GM21529 (cell line): ENCODE measurements at regions not wholly inside any gene's neighbourhood (a gene's known extent, or its start where the extent isn't known, plus 50 kb on each side); places are given as distances from the start of the nearest gene placed in this dataset.

Experiments
- ATAC-seq: cut with Tn5 transposase; IDR thresholded peaks from one replicate; pipeline ENCODE4 v1.9.1; 2021; ENCODE audit not compliant: unreplicated experiment

DNA sequence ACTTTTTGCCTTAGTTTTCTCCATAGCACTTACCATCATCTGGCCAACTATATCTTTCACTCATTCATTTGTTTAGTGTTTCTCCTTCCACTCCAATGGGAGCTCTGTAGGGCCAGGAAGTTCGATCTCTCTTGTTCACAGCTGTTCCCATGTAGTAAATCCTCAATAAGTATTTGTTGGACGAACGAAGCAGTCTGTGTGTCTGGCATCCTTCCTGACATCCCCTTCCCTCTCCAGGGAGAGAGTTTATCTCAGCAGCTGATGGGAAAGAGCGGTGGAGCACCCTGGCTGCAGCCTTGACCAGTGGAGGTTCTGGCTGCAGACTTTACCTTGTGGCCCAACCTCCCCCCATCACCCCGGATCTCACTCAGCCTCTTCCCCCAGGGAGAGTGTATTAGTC, 141.7 kb downstream of the CHST1 start:
- no peak for ATAC-seq

DNA sequence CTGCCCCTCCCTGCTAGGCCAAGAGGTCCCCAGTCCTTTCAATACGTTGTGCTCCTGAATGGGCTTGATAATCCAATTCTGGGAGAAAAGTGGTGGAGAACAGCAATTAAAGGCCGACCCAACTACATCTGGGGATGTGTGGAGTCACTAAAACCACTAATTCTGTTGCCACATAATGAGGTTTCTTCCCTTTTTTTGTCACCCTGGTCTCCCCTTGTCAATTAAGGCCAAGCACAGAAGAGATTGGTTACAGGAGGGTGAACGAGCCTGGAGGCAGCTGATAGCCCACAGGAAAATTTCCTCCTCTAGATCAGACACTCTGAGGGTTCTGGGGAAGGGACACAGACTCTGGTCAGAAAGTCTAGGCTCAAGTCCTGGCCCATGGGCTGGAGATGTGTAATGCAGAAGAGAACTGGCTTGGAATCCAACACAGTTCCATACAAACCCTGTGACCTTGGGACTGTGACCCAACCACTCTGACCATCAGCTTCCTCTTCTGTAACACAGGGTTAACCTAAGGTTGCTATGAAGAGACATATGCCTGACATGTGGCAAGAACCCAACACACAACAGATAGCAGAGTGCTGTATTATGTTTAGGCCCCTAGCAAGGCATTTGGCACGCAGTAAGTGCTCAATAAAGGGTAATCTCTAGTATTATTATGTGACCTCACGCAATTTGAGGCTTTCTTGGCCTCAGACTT, 146.4 kb downstream of the CHST1 start:
- ATAC-seq = no peak

DNA sequence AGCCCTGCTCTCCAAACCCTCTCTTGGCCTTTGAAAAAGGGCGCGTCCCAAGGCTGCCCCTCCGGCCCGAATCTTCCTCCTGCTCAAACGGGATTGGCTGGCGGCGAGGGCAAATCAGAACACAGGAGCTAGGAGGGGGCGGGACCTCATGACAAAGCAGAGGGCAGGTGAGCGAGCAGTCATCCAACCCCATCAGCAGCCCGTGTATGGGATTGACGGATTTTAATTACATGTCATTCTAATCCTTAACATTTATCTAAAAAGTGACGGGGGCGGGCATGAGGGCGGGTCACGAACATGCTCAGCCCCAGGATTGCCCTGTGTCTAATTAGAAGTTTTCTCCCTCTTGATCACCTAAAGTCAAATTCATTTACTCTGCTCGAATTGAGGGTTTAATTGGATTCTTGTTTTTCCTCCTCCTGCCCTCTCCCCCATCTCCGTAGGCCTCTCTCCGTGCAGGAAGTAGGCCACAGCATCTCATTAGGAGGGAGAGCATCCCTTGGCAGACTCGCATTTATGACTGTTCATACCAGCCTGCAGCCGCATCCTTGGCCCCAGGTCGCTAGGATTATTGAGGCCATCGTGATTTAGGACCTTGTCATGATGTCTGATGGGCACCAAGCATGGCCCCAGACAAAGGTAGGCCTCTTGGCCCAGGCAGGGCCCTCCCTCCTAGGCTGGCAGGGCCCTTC, 147.1 kb downstream of the CHST1 start:
- no peak for ATAC-seq

DNA sequence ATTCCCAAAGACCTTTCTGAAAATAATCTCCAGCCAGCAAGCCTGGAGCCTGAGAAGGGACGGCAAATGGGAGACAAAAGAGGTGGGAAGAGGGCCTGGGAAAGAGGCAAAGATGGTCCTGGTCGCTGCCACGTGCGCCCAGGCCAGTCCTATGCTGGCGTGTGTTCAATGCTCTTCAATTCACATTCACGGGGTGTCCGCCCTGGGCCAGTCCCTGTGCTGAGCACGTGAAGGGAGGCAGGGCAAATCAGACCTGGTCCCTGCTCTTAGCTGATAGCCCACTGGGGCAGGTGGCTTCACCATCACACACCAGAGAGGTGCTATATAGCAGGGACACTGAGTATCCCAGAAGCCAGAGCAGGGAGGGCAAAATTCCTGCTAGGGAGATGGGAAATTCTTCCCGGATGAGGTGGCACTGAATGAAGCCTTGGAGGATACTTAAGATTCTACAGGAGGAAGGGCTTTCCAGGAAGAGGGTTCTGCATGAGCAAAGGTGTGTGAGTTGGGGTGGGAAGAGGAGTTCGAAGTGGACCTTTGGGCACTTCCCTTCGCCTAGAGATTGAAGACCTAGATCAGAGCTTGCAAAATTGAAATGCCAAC, 148.2 kb downstream of the CHST1 start:
- ATAC-seq = no peak

GRCh38 chr11:45513821-45514340, 151.5 kb downstream of the CHST1 start:
- no peak for ATAC-seq

GRCh38 chr11:45512471-45513148, 152.8 kb downstream of the CHST1 start:
- no peak for ATAC-seq

- no peak for ATAC-seq
Measured at GRCh38 chr11:45511566-45511965, 153.9 kb downstream of the CHST1 start.

DNA sequence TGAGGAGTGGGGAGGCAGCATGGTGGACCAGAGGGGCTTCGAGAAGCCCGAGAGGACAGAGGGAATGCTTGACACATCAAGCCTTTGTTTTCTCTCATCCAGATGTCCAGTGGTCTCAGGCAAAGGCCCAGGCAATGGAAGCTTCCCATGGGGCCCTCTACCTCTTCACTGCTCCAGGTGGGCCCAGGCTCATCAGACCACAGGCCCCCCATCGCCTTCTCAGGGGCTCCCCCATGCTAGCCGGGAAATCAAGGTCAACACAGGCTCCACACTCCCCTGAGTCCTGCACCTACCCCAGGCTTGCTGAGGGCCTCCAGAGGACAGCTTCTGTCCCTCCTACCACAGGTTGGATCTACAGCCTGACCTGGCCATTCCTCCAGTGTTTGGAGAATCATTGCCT, 157.5 kb downstream of the CHST1 start:
- ATAC-seq = no peak

DNA sequence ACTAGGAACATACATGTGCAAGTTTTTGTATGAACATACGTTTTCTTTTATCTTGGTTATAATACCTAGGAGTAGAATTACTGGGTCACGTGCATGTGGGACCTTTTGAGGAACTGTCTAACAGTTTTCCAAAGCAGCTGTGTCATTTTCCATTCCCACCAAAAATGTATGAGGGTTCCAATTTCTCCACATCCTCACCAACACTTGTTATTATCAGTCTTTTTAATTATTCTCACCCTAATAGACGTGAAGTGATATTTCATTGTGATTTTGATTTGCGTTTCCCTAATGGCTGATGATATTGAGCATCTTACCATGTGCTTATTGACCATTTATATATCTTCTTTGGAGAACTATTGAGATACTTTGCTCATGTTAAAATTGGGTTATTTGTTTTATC, 162.1 kb downstream of the CHST1 start:
- no peak for ATAC-seq

DNA sequence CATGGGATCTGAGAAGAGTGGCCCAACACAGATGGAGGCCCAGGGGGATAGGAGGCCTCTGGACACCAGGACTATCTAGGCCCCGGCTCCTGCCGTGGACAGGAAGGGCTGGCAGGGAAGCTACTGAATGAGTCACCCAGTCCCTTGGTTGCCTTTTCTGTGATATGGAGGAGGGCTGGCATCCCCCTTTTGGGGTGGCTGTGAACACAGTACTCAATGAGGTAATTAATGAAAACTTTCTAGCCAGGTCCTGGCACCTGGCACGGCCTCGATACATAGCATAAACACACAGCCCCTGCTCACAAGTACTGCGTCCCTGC, 163.2 kb downstream of the CHST1 start:
- no peak for ATAC-seq

- ATAC-seq = no peak
Measured at GRCh38 chr11:45501392-45502225, 163.8 kb downstream of the CHST1 start.

DNA sequence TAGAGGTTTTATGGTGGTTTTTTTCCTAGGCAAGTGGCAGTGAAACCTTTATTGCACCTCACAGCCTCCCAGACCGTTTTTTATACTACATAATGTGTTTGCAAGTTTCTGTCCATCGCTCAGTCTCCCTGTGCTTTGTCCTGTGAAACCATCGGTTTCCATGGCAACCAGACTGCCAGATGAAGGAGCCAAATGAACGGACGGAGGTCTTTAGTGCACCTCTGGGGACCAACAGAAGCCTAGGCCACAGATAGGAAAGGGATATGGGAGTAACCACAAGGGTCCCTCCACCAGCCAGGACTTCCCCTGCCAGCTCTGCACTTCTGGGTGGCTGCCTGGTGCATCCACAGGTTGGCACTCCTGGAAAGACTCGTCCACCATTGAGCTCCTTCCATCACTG, 165.0 kb downstream of the CHST1 start:
- no peak for ATAC-seq

GRCh38 chr11:45494738-45495137, 170.7 kb downstream of the CHST1 start:
- ATAC-seq = no peak

DNA sequence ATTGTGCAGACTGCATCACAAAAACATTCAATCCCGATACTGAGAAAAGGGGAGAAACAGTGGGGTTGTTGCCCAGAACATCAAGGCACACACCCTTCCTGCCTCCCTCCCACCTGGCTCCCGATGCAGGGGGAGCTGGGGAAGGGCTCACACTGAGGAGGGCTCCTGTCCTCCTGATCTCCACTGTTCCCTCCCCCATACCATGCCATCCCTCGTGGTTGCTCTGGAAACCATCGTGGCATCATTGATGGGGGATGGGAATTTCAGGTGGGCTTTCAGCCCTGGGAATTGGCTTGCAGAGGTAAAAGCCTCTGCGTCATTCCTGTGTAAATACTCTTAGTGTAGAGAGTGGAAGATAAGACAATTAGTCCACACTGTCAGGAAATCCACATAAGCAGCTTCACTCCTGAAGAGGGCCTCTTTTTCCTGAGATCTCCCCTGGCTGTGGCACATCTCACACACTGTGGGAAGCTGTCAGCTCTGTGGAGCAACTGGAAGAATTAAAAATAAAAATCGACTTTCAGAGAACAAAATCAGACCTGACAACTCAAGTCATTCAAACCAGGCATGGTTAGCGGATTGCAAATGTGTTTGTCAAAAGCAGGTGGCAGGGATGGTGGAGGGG, 176.0 kb downstream of the CHST1 start:
- no peak for ATAC-seq

DNA sequence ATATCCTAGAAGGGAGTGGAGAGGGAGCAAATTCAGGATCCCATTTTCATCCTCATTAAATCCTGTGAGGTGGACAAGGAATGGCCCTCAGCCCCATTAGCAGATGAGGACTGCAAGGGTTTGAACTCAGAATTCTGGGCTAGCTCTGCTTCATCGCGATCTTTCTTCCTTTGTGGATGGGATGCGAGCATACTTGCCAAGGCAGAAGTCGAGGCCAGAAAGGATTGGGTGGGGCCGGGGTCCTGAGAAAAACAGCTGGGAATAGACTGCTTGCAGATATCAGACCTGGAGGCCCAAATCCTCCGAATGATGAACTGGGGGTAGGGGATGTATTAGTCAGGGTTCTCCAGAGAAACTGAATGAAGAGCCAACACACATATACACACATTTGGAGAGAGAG, 179.0 kb downstream of the CHST1 start:
- no peak for ATAC-seq

DNA sequence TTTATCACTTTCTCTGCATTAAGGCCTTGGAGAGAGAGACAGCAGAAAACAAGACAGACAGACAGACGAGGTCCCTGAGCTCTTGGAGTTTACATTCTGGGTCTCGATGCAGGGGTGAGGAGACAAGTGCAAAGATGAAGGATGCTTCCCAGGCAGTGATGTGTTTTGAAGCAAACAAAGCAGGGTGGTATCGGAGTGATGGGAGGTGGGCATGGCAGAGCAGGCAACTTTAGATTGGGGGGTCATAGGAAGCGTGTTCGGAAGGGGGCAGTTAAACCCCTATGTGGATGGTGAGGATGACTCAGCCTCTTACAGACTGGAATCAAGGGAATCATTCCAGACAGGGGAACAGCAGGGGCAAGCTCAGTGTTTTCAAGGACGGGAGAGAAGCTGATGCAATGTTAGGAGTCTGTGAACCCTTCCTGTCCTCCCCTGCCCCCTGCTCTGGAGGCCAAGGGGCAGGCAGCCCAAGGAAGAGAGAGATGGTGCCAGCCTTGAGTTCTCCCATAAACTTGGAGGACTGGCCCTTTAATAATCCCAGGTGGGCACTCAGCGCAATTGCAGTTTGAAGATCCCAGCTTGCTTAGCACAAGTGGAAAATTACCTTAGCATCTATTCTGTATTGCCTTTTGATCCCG, 180.2 kb downstream of the CHST1 start:
- ATAC-seq = no peak

- ATAC-seq = no peak
Measured at GRCh38 chr11:45484326-45484883, 181.0 kb downstream of the CHST1 start.

DNA sequence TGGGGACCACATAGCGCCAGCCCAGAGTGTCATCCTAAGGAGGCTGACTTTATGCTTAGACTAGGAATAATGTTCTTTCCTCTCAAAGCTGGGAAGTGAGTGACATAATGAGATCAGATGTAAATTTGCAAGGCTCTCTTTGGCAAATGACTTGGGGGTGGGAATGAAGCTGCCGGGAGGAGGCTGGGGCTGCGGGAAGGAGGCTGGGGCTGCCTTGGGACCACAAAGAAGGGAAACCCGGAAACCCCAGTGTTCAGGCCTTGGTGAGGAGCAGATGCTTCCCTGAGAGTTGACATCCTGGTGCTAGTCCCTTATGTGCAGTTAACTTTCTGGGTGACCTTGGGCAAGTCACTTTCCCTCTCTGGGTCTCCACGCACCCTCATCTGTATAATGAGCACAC, 182.0 kb downstream of the CHST1 start:
- ATAC-seq = no peak

DNA sequence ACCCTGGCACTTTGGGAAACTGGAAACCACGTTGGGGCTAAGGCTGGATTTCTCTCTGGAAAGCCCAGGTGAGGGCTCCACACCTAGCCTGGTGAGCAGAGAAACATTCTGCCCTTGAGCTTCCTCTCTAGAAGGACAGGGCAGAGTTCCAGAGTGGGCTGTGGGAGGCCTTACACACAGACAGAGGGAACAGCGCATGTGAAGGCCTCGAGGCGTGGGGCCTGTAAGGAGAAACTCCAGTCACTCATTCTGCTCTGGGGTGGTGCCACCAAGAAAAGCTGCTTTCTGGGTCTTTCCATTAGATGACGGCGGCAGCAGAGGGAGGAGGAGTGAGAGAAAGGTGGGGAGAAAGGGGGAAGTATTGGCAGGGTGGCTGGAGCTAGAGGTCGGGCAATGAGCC, 183.1 kb downstream of the CHST1 start:
- no peak for ATAC-seq

DNA sequence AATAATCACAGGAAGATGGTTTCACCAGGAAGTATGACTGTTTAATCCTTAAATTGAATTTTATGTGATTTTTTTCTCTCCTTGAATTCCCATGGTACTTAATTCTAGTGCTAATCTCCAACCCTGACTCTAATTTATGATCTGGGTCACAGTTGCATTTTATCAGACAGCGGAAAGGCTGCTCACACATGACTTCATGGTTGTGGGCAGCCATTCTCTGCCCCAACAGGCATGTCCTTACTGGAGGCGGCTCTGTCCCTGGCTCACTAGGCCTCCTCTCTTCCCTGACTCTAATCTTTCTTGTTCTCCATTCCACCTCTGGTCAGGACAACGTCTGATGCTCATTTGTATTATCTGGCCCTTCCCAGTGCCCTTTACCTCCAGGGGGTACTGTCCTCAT, 184.4 kb downstream of the CHST1 start:
- ATAC-seq = no peak
